Renal cortex interstitium (tissue), 11 donors: ENCODE measurements at regions not wholly inside any gene's neighbourhood (a gene's known extent, or its start where the extent isn't known, plus 50 kb on each side); places are given as distances from the start of the nearest gene placed in this dataset.
A peak's percentile ranks its signal among the peaks of the same experiment; 100 is the strongest.
"Not testable (repeated sequence)": the region's sequence is repeated elsewhere in the genome, so short reads cannot be mapped to it uniquely, and the experiment has no call there.

Experiments
- DNase-seq, 11 donors: peaks; one replicate each; pipeline ENCODE4 v3.0.0-alpha.2; 2013; ENCODE audit warnings: low read depth in 9 of 11, low spot score in 4 of 11; ENCODE audit errors: extremely low read depth in 1 of 11

- DNase-seq: no peak
These were observed 186.8 kb upstream of the RBM19 start for GRCh38 chr12:114152890-114153289.

GRCh38 chr12:114152066-114152465, 185.9 kb upstream of the RBM19 start:
- DNase-seq: no peak

- DNase-seq: not testable (repeated sequence)
These were observed 184.5 kb upstream of the RBM19 start for GRCh38 chr12:114150584-114150983.

- DNase-seq: no peak
These were observed 175.9 kb upstream of the RBM19 start for GRCh38 chr12:114141921-114142564.

GRCh38 chr12:114140576-114140975, 174.5 kb upstream of the RBM19 start:
- DNase-seq: peak in 6 of 11 donors; percentile 1 to 26 (median 13)

- peak in 3 of 11 donors; percentile 1 to 25 (median 15) for DNase-seq
These were observed 170.5 kb upstream of the RBM19 start for GRCh38 chr12:114136631-114137030.

GRCh38 chr12:114134922-114135321, 168.8 kb upstream of the RBM19 start:
- no peak for DNase-seq

GRCh38 chr12:114131824-114132223, 165.7 kb upstream of the RBM19 start:
- no peak for DNase-seq

- DNase-seq: no peak
These were observed 157.0 kb upstream of the RBM19 start for GRCh38 chr12:114123108-114123507.

- DNase-seq: no peak
These were observed 155.9 kb upstream of the RBM19 start for GRCh38 chr12:114122016-114122415.

- DNase-seq: no peak
These were observed 153.2 kb upstream of the RBM19 start for GRCh38 chr12:114119316-114119715.

GRCh38 chr12:114096461-114096860, 130.3 kb upstream of the RBM19 start:
- no peak for DNase-seq

- DNase-seq: no peak
These were observed 127.4 kb upstream of the RBM19 start for GRCh38 chr12:114093520-114093919.

GRCh38 chr12:114092981-114093380, 126.9 kb upstream of the RBM19 start:
- no peak for DNase-seq

GRCh38 chr12:114090211-114090610, 124.1 kb upstream of the RBM19 start:
- DNase-seq: no peak

- DNase-seq: no peak
These were observed 107.0 kb upstream of the RBM19 start for GRCh38 chr12:114073076-114073475.

- no peak for DNase-seq
These were observed 103.4 kb upstream of the RBM19 start for GRCh38 chr12:114069507-114069906.

- no peak for DNase-seq
These were observed 98.4 kb upstream of the RBM19 start for GRCh38 chr12:114064497-114064896.

- DNase-seq: not testable (repeated sequence)
These were observed 97.9 kb upstream of the RBM19 start for GRCh38 chr12:114064034-114064433.

GRCh38 chr12:114063435-114063834, 97.3 kb upstream of the RBM19 start:
- DNase-seq: no peak

GRCh38 chr12:114056351-114056750, 90.2 kb upstream of the RBM19 start:
- DNase-seq: not testable (repeated sequence)
